Lung (tissue), 11 donors: ENCODE measurements at regions not wholly inside any gene's neighbourhood (a gene's known extent, or its start where the extent isn't known, plus 50 kb on each side); places are given as distances from the start of the nearest gene placed in this dataset.
"Not testable (repeated sequence)": the region's sequence is repeated elsewhere in the genome, so short reads cannot be mapped to it uniquely, and the experiment has no call there.

Experiments used
- ATAC-seq: fragments of 200-7000 bp; cut with Tn5 transposase; one replicate; pipeline ENCODE4 v1.9.1; 2020; ENCODE audit warnings: moderate number of reproducible peaks; ENCODE audit not compliant: insufficient read depth, low FRiP score
- DNase-seq, 3 donors: peaks; one replicate each; pipeline ENCODE4 v3.0.0-alpha.2; 2013 to 2017
- H3K27ac ChIP-seq, 2 donors: one replicate each; pipeline ENCODE4 v1.5.1; 2013; ENCODE audit warnings: mild to moderate bottlenecking in 2 of 2, moderate library complexity in 2 of 2, control low read depth in 1 of 2, inconsistent platforms in 1 of 2, low read depth in 1 of 2, low read length in 1 of 2
- H3K27me3 ChIP-seq, 3 donors: one replicate each; pipeline ENCODE4 v1.5.1; 2013; ENCODE audit warnings: low read length in 2 of 3; ENCODE audit not compliant: control insufficient read depth in 3 of 3, insufficient read depth in 3 of 3
- H3K36me3 ChIP-seq, 4 donors: one replicate each; pipeline ENCODE4 v1.5.1; 2013; ENCODE audit warnings: low read length in 4 of 4, mild to moderate bottlenecking in 1 of 4, moderate library complexity in 1 of 4; ENCODE audit not compliant: control insufficient read depth in 4 of 4, insufficient read depth in 4 of 4
- H3K4me1 ChIP-seq, 5 donors: one replicate each; pipeline ENCODE4 v1.5.1; 2013; ENCODE audit warnings: low read length in 5 of 5, mild to moderate bottlenecking in 2 of 5, moderate library complexity in 1 of 5; ENCODE audit not compliant: control insufficient read depth in 5 of 5, insufficient read depth in 5 of 5
- H3K4me3 ChIP-seq: one replicate; pipeline ENCODE4 v1.5.1; 2013; ENCODE audit warnings: mild to moderate bottlenecking, control low read depth, moderate library complexity
- H3K9ac ChIP-seq, 2 donors: one replicate each; pipeline ENCODE4 v1.5.1; 2013; ENCODE audit warnings: low read length in 2 of 2, control low read depth in 1 of 2; ENCODE audit not compliant: insufficient read depth in 1 of 2
- H3K9me3 ChIP-seq, 4 donors: one replicate each; pipeline ENCODE4 v1.5.1; 2013; ENCODE audit warnings: low read length in 3 of 4, mild to moderate bottlenecking in 1 of 4, moderate library complexity in 1 of 4; ENCODE audit not compliant: control insufficient read depth in 4 of 4, insufficient read depth in 3 of 4
- CTCF ChIP-seq: IDR thresholded peaks from 2 replicates; pipeline ENCODE4 v1.5.1; 2012; ENCODE audit warnings: mild to moderate bottlenecking; ENCODE audit errors: control extremely low read depth, extremely low read depth
- WGBS, 2 donors: extraction: QIAGEN DNeasy Blood & Tissue Kit; methylation state at CpG; one replicate each; pipeline ENCODE4 v1.1.7; 2013; 5-methylcytosine and 5-hydroxymethylcytosine counted together
- donor health status: control.
- donor health status: control.
- donor health status: Bipolar disorder and iron deficiency.
- donor health status: healthy.
- donor health status: DM: yes; HTN: yes; CAD: no.

GRCh38 chr13:90331974-90332373 lies 1015.5 kb upstream of the MIR17HG start:
- Histone ChIP-seq H3K9me3 (no peaks in the 10 kb centered on the region), H3K4me3 (no peak overlapping the region), H3K27ac (no peak overlapping the region), H3K27me3 (no peaks in the 10 kb centered on the region), H3K4me1 (peaks cover 0 to 4% (median 0%) of the 10 kb centered on the region in 5 donors), H3K36me3 (no peaks in the 10 kb centered on the region), H3K9ac (no peak overlapping the region)
- WGBS, 2 donors = 65 to 88% methylated on average over 1 of the region's 1 CpG
- ATAC-seq (no peak), DNase-seq (no peak)
- TF ChIP-seq CTCF = no peak

DNA sequence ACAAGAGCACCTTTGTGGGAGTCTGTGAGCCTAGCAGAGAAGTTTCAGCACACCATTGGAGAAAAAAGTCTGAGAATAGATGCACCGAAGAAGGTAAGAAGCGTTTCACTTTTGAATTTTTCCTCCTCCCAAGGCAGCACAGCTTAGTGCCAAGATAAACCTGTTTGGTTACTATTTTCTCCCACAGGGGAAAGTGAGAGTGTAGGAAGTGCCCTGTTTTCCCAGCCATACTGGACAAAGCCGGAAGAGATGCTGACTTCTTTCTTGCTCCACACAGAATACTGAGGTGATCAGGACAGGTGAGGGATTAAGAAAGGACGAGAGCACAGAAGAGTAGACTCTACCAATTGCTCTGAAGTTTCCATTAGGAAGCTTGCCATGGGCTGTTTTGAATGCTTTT lies 1011.0 kb upstream of the MIR17HG start:
- Histone ChIP-seq H3K4me1 (peaks cover 0 to 4% (median 0%) of the 10 kb centered on the region in 5 donors), H3K27me3 (no peaks in the 10 kb centered on the region), H3K9me3 (no peaks in the 10 kb centered on the region), H3K4me3 (no peak overlapping the region), H3K27ac (no peak overlapping the region), H3K9ac (no peak overlapping the region), H3K36me3 (no peaks in the 10 kb centered on the region)
- WGBS, 2 donors = 55 to 72% methylated on average over 4 of the region's 4 CpGs
- TF ChIP-seq CTCF = no peak
- DNase-seq = peak in 2 of 3 donors; percentile 8 to 46
- ATAC-seq = no peak

- H3K27ac ChIP-seq, H3K36me3 ChIP-seq, DNase-seq, H3K27me3 ChIP-seq, H3K9ac ChIP-seq, ATAC-seq, H3K4me1 ChIP-seq, H3K4me3 ChIP-seq, H3K9me3 ChIP-seq: not testable (repeated sequence)
- 82 to 86% methylated on average over 1 of the region's 1 CpG for WGBS, 2 donors
These were observed 1006.1 kb upstream of the MIR17HG start for GRCh38 chr13:90341348-90341747.

DNA sequence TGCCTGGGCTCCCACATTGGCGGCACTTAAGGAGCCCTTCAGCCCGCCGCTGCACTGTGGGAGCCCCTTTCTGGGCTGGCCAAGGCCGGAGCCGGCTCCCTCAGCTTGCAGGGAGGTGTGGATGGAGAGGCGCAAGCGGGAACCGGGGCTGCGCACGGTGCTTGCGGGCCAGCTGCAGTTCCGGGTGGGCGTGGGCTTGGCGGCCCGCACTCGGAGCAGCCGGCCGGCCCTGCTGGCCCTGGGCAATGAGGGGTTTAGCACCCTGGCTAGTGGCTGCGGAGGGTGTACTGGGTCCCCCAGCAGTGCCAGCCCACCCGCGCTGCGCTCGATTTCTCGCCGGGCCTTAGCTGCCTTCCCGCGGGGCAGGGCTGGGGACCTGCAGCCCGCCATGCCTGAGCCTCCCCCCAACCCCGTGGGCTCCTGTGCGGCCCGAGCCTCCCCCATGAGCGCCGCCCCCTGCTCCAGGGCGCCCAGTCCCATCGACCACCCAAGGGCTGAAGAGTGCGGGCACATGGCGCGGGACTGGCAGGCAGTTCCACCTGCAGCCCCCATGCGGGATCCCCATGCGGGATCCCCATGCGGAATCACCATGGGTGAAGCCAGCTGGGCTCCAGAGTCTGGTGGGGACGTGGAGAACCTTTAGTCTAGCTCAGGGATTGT lies 998.9 kb upstream of the MIR17HG start:
- not testable (repeated sequence) for H3K9me3 ChIP-seq, H3K27me3 ChIP-seq, H3K4me1 ChIP-seq, DNase-seq, H3K27ac ChIP-seq, ATAC-seq, H3K36me3 ChIP-seq, H3K4me3 ChIP-seq, H3K9ac ChIP-seq
- WGBS, 2 donors = 95% methylated on average over 36 to 42 of the region's 42 CpGs
